ENCODE measurements at regions not wholly inside any gene's neighbourhood (a gene's known extent, or its start where the extent isn't known, plus 50 kb on each side); places are given as distances from the start of the nearest gene placed in this dataset.
"Not testable (repeated sequence)": the region's sequence is repeated elsewhere in the genome, so short reads cannot be mapped to it uniquely, and the experiment has no call there.

DNA sequence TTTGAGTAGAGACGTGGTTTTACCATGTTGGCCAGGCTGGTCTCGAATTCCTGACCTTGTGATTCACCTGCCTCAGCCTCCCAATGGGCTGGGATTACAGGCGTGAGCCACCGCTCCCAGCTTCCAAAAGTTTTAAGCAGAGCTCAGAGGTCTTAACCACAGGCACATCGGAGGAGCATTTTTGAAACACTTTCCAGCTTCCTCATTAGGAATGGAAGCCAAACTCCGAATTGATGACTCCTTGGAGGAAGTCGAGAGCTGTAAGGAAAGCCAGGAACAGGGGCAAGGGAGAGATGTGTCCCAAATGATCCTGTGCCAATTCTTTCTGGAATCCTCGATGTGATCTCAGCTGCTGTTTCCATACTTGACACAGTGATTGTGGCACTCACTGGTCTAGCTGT lies 56.2 kb upstream of the CCZ1B start:
- not testable (repeated sequence) for DNase-seq

DNA sequence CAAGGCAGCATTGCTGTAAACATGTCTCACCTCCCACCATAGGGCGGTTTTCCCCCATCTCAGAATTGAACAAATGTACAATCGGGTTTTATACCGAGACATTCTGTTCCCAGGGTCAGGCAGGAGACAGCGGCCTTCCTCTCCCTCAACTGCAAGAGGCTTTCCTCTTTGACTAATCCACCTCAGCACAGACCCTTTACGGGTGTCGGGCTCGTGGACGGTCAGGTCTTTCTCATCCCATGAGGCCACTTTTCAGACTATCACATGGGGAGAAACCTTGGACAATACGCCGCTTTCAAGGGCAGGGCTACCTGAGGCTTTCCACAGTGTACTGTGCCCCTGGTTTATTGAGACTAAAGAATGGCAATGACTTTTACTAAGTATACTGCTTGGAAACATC lies 57.7 kb upstream of the CCZ1B start:
- not testable (repeated sequence) for DNase-seq

DNA sequence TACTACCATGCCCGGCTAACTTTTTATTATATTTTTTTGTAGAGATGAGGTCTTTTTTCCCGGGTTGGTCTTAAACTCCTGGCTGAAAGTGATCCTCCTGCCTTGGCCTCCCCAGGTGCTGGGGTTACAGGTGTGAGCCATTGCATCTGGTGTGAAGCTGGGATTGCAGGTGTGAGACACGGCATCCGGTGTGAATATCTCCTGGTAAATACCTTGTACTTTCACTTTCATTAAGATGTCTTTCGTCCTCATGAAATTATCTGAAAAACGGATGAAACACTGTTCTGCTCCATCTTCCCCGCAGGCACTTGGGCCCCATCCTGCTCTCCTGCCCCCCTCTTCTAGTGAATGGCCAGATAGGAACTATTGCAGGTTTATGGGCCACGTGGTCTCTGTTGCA lies 60.1 kb upstream of the CCZ1B start:
- DNase-seq: no peak

DNA sequence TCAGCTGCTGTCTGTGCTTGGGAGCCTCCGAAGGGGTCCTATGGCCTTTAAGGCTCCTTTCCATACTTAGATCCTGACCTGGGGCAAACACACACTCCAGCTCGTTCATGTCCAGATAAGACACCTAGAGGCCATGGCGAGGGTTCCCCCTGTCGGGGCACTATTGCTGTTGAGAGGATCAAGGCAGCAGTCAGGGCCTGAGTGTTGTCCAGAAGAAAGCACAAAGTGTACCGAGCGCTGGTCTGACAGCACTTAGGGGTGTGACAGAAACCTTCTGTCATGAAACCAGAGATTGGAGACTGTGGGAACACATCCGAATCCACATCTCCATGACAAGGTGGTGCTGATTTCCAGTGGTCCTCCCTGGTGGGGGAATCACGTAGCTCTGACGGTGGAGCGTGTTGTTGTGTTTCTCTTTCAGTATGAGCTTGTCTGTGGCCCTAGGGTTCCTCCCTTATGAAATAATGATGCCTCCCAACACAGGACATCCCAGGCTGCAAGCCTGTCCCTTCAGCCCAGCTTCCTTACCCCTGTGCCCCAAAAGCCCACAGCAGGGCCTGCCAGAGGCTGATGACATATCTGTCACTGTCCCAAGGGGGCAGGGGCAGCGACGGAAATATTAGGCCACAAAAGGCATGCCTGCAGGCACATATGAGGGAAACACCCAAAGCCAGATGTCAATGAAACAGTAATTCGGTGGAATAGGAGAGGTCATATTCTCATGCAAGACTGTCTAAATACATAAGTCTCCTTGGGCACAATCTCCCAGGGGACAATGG lies 62.4 kb upstream of the CCZ1B start:
- not testable (repeated sequence) for DNase-seq

DNA sequence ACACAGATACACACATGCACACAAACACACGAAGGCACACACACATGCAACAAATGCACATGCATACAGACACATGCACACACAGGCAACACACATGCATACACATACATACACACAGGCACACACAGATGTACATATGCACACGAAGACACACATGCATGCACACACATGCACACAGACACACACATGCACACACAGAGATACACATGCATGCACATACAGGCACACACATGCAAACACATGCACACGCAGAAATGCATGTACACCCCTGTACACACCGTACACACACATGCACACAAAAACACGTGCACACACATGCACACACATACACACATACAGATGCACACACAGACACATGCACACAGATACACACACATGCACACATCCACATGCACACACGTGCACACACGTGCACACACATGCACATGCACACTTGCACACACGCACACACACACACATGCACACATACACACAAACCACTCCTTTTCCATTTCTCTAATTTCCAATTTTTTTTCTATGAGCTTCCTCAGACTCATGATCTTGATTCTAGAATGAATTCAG lies 63.3 kb upstream of the CCZ1B start:
- no peak for DNase-seq

DNA sequence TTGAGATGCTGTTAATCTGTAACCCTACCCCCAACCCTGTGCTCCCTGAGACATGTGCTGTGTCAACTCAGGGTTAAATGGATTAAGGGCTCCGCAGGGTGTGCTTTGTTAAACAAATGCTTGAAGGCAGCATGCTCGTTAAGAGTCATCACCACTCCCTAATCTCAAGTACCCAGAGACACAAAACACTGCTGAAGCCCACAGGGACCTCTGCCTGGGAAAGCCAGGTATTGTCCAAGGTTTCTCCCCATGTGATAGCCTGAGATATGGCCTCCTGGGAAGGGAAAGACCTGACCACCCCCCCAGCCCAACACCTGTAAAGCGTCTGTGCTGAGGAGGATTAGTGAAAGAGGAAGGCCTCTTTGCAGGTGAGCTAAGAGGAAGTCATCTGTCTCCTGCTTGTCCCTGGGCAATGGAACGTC lies 76.0 kb upstream of the CCZ1B start:
- not testable (repeated sequence) for DNase-seq

DNA sequence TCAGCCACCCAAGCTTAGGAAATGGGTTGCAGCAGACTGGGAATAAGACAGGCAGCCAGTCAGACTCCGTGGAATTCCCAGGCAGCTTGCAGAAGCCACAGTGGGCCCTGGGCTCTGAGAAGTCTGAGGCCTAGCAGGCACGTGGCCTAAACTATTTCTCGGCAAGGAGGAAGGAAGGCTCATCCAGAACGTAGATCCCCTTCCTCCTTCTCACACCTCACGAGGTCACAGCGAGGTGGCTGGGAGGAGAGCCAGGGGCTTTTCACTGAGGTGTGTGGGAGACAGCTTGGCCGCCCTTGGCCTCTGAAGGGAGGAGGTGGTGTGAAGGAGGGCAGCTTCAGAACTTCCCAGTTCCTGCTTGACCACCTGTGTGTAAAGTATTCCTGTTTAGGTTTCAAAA lies 77.2 kb upstream of the CCZ1B start:
- not testable (repeated sequence) for DNase-seq

DNA sequence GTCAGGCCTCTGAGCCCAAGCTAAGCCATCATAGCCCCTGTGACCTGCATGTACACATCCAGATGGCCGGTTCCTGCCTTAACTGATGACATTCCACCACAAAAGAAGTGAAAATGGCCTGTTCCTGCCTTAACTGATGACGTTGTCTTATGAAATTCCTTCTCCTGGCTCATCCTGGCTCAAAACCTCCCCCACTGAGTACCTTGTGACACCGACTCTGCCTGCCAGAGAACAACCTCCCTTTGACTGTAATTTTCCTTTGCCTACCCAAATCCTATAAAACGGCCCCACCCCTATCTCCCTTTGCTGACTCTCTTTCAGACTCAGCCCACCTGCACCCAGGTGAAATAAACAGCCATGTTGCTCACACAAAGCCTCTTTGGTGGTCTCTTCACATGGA lies 77.7 kb upstream of the CCZ1B start:
- not testable (repeated sequence) for DNase-seq

DNA sequence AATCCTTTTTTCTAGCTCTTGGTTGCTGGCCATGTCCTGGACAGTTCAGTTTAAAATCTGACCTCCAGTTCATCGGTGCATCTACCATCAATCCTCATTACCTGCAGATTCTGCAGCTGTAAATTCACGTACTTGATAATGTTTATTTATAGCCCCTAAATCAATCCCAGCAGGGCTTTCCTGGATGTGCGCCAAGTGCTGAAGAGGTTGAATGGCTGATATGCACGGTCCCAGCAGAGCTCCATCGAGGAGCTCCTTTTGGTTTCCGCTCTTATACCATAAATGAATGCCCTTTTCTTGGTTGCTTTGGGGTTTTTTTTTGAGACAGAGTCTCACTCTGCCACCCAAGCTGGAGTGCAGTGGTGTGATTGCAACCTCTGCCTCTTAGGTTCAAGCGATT lies 91.2 kb upstream of the CCZ1B start:
- no peak for DNase-seq

DNA sequence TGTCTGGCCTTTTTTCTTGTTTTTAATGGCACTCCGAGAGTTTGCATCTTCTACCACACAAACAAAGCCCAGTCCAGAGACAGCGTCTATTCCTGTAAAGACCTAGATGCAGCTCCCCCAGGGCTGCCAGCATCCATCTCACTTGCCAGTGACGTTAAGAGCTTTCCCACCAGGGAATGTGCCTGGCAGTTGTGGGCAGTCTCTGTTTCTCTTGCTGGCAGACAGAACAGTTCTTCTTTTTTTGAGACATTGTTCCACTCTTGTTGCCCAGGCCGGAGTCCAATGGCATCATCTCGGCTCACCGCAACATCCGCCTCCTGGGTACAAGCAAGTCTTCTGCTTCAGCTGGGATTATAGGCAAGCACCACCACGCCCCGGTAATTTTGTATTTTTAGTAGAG lies 93.1 kb upstream of the CCZ1B start:
- not testable (repeated sequence) for DNase-seq

DNA sequence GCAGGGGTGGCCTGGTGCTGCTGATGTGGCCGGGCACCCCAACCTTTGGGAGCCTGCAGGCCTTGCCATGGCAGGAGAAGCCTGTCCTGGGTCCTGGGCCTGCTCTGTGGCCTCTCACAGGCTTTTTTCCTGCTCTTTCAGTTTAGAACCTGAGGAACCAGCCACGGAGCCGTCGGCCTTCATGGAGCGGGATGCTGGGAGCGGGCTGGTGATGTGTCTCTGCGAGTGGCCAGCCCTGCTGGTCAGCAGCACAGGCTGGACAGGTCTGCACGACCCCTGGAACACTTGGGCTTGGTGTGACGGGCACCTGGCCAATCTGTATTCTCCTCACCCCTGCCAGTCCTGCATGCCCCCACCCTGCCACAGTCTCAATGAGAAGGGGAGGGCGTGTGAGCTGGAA lies 98.4 kb upstream of the CCZ1B start:
- DNase-seq: not testable (repeated sequence)

DNA sequence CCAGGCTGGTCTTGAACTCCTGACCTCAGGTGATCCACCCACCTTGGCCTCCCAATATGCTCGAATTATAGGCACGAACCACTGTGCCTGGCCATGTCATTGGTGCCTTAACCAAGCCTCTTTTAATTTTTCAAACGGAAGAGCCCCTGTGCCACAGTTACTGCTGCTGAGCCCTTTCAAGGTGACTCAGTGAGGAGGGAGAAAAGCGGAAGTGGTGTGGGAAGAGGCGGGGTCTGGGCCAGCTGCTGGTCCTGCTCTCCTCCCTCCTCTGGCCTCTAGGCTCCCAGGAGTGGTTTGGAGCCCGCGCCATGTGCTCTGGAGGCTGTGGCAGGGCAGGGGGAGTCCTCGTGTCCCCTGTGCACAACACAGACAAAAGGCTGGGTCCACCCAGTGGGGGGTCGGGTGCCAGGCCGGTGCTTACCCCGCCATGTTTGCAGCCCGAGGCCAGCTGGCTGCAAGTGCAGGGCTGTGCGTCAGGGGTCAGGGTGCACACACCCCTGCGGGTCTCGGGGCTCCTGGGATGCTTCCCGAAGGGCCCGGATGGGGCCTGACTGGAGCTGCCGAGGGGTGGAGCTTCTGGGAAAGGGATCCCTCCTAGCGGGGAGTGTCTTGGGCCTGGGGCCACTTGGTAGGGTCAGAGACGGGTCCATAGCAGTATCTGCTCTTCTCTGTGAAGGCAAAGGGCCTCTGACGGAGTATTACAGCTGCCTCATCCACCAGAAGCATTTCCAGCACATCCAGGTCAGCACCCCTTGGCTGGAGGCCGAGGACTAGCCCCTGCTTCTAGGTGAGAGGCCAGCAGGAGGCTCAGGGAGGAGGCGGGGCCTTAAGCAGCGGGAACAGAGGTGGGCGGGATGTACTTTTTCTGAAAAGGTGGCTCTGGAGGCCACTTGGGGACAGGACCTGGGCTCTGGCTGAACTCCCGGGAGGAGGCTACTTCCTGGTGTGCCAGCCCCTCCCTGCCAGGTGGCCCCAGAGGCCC lies 100.4 kb upstream of the CCZ1B start:
- not testable (repeated sequence) for DNase-seq

DNA sequence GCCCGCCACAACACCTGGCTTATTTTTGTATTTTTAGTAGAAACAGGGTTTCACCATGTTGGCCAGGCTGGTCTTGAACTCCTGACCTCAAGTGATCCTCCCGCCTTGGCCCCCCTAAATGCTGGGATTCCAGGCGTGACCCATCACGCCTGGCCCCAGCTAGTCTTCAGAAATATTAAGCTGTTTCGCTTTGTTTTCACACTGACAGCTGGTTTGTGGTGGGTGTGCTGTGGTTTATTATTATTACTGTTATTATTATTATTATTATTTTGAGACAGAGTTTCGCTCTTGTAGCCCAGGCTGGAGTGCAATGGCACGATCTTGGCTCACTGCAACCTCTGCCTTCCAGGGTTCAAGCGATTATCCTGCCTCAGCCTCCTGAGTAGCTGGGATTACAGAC lies 101.6 kb upstream of the CCZ1B start:
- DNase-seq: not testable (repeated sequence)

DNA sequence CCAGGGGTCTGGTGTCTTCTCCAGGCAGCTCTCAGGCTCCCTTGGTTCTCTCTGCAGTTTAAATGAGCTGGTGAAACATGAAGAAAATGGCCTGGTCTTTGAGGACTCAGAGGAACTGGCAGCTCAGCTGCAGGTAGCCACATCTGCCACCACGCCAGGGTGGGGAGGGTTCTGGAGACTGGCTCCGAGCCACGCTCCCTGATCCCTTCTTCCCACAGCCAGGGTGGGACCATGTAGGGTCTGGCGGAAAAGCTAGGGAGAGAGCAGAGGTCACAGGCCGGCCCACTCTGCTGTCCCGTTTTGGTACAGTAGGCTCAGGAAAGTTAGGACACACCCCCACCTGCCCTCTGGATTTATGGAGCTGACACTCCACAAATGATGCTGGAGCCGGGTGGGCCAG lies 103.5 kb upstream of the CCZ1B start:
- not testable (repeated sequence) for DNase-seq

DNA sequence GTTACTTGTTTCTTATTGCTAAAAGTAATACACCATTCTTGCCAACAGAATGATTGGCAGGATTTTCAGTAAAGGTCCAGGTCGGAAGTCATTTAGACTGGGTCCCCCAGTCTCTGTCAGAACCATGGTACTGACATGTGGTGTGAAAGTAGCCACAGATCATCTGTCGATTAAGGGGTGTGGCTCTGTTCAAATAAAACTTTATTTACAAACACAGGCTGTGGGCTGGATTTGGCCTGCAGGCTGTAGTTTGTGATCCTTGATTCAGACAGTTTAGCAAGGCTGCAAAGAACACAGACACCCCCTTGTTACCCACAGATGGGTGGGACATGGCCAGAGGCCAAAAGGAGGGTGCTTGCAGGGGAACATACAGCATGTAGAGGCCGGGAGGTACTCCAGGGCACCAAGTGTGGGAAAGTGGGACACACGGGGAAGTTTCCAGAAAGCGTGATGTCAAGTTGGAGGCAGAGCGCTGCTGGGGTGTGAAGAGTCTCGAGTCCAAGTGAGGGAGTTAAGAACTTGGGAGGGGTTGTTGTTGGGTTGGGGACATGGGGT lies 104.1 kb upstream of the CCZ1B start:
- not testable (repeated sequence) for DNase-seq

DNA sequence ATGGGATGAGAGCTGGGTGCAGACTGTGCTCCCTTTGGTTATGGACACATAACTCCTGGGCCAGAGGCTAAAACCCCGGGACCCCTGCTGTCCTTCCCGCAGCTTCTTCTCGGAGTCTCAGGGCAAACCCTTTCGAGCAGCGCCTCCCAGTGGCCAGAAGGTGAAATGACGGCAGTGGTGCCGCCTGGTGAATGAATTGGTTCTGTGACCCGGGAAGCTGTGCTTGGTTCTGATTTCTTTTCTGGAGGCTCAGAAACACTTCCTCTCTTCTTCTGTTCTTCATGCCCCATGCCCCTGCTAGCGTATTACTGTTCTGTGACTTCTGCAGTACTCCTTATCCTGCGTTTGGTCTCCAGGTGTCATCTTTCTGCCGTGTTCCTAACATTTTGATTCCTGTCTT lies 104.7 kb upstream of the CCZ1B start:
- not testable (repeated sequence) for DNase-seq

DNA sequence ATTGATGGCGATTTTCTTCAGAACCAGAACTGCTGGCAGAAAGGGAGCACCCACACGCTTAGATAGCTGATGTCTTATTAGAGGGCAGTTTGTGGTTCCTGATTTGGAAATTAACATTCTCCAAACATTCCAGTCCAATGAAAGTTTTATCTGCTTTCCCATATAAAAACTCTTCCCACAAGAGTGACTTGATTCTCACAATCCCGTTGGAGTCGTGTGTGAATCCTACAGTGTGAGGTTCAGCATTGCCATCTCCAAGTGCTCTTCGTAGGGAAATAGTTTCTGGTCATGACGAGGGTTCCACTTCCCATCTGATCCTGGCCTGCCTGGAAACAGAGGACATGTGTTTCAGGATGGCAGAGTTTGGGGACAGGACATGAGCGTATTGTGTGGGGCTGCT lies 105.4 kb upstream of the CCZ1B start:
- not testable (repeated sequence) for DNase-seq

DNA sequence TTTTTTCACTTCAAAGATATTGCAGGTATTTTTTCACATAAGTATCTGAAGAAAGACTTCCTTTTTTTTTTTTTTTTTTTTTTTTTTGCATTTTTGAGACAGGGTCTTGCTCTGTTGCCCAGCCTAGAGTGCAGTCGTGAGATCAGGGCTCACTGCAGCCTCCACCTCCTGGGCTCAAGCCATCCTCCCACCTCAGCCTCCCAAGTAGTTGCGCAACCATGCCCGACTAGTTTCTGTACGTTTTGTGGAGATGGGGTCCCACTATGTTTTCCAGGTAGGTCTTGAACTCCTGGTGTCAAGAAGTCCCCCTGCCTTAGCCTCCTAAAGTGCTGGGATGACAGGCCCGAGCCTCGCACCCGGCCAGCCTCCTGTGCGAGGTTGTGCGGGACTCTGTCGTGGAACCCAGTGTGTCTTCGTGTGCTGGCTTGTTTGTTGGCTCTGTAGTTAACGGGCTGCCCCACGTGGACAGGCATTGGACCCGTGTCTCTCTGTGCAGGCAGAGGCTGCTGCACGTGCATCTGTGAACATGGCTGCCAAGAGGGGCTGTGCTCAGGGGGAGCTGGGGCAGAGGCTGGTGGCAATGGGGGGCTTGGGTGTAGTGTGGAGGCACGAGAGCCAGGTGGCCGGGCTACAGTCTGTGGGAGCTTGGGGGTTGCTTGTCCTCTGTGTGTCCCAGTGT lies 108.0 kb upstream of the CCZ1B start:
- DNase-seq: not testable (repeated sequence)

DNA sequence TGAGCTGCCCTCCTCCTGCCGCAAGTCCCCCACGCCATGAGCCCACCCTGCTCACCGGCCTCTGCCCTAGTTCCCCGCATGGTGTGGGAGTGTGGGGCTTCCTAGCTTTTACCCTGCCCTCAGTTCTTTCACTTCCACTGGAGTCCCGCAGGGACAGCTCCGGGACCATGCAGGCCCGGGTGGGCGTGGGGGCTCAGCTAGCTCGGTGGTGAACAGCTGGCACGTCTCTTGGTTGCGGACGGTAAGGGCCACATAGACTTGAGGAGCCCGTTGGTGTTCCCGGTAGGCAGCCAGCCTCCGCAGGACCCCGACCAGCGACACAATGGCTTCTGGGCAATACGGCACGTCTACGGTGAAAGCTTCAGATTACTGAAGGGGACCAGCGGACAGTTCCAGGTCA lies 108.9 kb upstream of the CCZ1B start:
- DNase-seq: no peak

DNA sequence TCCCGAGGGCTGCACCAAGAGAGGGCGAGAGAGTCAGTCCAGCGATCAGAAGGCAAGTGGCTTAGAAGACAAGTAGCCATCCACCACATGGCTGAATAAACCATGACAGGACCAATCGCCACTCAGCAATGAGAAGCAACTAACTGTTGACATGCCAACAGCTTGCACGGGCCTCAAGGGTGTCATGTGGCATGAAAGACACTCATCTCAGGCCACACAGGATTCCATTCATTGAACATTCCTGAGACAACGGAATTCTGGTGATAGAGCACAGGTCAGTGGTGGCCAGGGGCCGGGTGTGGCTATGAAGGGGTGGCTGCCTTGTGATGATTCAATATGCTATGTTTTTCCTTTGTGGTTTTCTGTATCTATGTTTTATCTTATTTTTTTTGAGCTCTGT lies 110.6 kb upstream of the CCZ1B start:
- DNase-seq: not testable (repeated sequence)

DNA sequence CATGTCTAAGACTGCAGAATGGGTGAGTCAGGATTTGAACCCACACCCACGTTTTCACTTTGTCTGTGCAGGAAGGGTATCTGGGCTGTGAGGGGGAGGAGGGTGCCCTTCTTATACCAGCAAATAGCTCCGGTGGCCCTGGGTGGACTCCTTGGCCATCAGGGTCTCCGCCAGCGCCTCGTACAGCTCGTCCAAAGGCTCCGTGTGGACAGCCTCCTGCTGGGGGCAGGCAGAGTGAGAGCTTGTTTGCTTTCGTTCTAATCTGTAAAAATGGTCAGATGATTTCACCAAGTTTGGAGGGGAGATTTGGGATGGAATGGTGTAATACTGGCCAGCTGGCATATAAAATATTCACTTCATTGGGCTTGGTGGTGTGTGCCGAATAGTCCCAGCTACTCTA lies 111.7 kb upstream of the CCZ1B start:
- DNase-seq: not testable (repeated sequence)

DNA sequence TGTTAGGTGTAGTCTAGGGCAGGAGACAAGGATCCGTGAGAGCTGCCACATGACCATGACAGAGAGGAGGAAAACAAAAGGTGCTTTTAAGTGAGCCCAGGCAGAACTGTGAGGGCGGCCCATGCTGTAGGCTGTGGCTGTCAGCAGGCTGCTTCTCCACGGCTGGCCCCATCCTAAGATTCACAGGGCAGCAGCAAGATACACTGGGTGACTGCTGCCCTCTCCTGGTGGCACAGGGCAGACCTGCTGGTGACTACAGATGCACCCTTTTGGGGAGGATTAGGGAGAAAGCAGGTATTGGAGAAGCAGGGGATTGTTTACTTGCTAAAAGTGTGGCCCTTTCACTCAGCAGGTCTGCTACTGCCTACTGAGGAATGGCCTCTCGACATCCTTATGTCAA lies 112.2 kb upstream of the CCZ1B start:
- DNase-seq: not testable (repeated sequence)

DNA sequence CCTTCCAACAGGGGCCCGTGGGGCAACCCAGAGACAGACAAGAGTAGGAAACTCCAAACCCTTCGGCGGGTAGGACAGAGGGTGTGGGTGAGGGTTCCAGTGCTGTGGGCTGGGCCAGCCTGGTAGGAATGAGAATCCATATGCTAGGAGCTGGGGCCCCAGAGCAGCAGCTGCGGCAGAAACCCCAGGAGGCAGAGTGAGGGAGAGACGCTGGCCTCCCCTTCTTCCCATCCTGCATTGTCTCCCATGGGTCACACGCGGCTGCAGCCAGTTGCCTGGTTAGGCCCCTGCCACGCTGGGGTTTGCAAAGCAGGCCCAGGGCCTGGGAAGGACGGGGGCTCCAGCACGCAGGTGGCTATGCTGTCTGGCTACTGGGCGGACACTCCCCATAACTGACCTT lies 113.1 kb upstream of the CCZ1B start:
- DNase-seq: not testable (repeated sequence)

Data from amniotic stem cell (primary cell).